Heart left ventricle (tissue), 13 donors: ENCODE measurements at regions not wholly inside any gene's neighbourhood (a gene's known extent, or its start where the extent isn't known, plus 50 kb on each side); places are given as distances from the start of the nearest gene placed in this dataset.

Experiments used
- CTCF ChIP-seq, 12 donors: fragments of 200-600 bp; sonication (generic) in 4 of 12; IDR thresholded peaks; one replicate each; pipeline versions ENCODE4 v1.5.0 to v1.8.0; 2018 to 2022; ENCODE audit warnings: antibody characterized with exemption in 12 of 12, mild to moderate bottlenecking in 5 of 12
- POLR2A ChIP-seq, 2 donors: fragments of 450-650 bp; IDR thresholded peaks; one replicate each; pipeline ENCODE4 v1.6.1; 2017; ENCODE audit warnings: antibody characterized with exemption in 2 of 2, mild to moderate bottlenecking in 2 of 2, moderate library complexity in 2 of 2
- donor health status: ischemic (EF 13 %, LVEDD 7.1; RV severe dilation, severe dysfunction).
- donor health status: DM: no; HTN: yes; CAD: no.
- donor health status: DM: no; HTN: no; CAD: no.
- donor health status: ischemic (EF 25% LVEDD 6.9; RV normal size, moderate dysfunction).
- donor health status: ischemic (EF 25% LVEDD 5.7; RV mildly dilated, moderate dysfunction).
- donor health status: ischemic (EF 35%, LVEDD 5.7; RV mildly dilated, moderate dysfunction).
- donor health status: nonischemic (EF 11% LVEDD 7.7; RV severe dilation, severe dysfunction).
- donor health status: DM: yes; HTN: yes; CAD: no.
- donor health status: PGD.
- donor health status: ischemic (EF 29% LVEDD 5.4; RV normal size, mild dysfunction).
- donor health status: nonischemic (EF 23%, LVEDD 6.1; RV moderate dilation, normal function).

GRCh38 chr6:105651969-105652368 is 249.1 kb upstream of the PREP start:
- TF ChIP-seq CTCF (IDR thresholded peaks at IDR 0.05) = no peak
- TF ChIP-seq POLR2A (IDR thresholded peaks at IDR 0.05) = no peak
